ENCODE measurements at regions not wholly inside any gene's neighbourhood (a gene's known extent, or its start where the extent isn't known, plus 50 kb on each side); places are given as distances from the start of the nearest gene placed in this dataset.

DNA sequence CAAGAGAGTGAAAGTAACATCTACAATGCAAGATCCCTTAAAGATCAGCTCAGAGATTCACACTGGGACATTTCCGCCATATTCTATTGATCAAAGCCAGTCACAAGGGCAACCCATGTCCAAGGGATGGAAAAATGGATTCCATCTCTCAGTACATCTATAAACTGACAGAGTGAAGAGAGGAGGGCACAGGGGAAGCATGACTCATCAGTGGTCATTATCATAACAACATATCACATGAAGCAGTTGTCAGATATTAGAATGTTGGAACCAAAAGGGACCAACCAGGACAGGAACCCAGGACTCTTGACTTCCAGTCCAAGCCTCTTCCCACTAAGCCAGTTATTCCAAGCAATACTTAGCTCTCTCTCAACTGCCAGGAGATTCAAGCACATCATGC, 54.9 kb upstream of the IGFBP2 start:
- H3K27ac Mint-ChIP-seq: no peak overlapping the region
- ATAC-seq (ENCODE audit: low read depth in 2 of 2) (no peak), DNase-seq (no peak)
- Histone ChIP-seq H3K4me1 (ENCODE audit: control insufficient read depth, insufficient read depth, low read length, poor library complexity, severe bottlenecking) (no peaks in the 10 kb centered on the region), H3K4me3 (ENCODE audit: low read depth, low read length) (no peak overlapping the region), H3K9me3 (ENCODE audit: control insufficient read depth in 2 of 2, low read length in 2 of 2) (no peaks in the 10 kb centered on the region), H3K27ac (ENCODE audit: insufficient read depth, low read length, poor library complexity, severe bottlenecking) (no peak overlapping the region), H3K27me3 (ENCODE audit: control insufficient read depth, insufficient read depth, low read length) (peaks cover 3% of the 10 kb centered on the region), H3K36me3 (ENCODE audit: control insufficient read depth, insufficient read depth, low read length) (no peaks in the 10 kb centered on the region)
- no peaks in the 10 kb centered on the region for H3K36me3 Mint-ChIP-seq
- peaks cover 0 to 3% (median 0%) of the 10 kb centered on the region in 7 donors for H3K9me3 Mint-ChIP-seq
- peaks cover 16% of the 10 kb centered on the region for H3K27me3 Mint-ChIP-seq
- no peak overlapping the region for H3K4me3 Mint-ChIP-seq
- peaks cover 0 to 7% (median 0%) of the 10 kb centered on the region in 4 donors for H3K4me1 Mint-ChIP-seq

DNA sequence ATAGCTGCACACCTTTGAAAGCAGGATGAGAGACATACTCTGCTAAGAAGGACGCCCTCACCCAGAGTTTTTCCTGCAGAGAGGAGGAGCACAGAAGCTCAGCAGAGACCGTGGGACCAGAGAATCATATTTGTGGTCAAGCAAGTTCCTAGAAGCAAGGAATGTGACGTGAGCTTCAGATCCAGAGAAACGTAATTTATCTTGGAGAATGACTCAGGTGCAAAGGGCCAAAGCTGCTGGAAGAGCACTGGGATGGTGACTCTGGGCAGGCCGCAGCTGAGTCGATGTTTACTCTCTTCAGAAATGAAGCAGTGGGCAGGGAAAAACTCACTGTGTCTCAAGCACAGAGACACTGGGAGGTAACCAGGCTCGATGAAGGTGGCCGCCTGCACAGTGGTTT, 50.1 kb upstream of the IGFBP2 start:
- ATAC-seq (ENCODE audit: low read depth in 2 of 2) (no peak), DNase-seq (no peak)
- Mint-ChIP-seq H3K4me3 (no peak overlapping the region), H3K27me3 (peaks cover 16% of the 10 kb centered on the region), H3K9me3 (peaks cover 0 to 2% (median 0%) of the 10 kb centered on the region in 7 donors), H3K36me3 (no peaks in the 10 kb centered on the region), H3K4me1 (no peaks in the 10 kb centered on the region), H3K27ac (no peak overlapping the region)
- Histone ChIP-seq H3K36me3 (ENCODE audit: control insufficient read depth, insufficient read depth, low read length) (no peaks in the 10 kb centered on the region), H3K9me3 (ENCODE audit: control insufficient read depth in 2 of 2, low read length in 2 of 2) (peaks cover 0 to 2% of the 10 kb centered on the region in 2 experiments), H3K4me1 (ENCODE audit: control insufficient read depth, insufficient read depth, low read length, poor library complexity, severe bottlenecking) (no peaks in the 10 kb centered on the region), H3K4me3 (ENCODE audit: low read depth, low read length) (no peak overlapping the region), H3K27ac (ENCODE audit: insufficient read depth, low read length, poor library complexity, severe bottlenecking) (no peak overlapping the region), H3K27me3 (ENCODE audit: control insufficient read depth, insufficient read depth, low read length) (peaks cover 3% of the 10 kb centered on the region)

Measured in CD4-positive, CD25-positive, alpha-beta regulatory T cell (primary cell).